GM08714 (cell line): ENCODE measurements at regions not wholly inside any gene's neighbourhood (a gene's known extent, or its start where the extent isn't known, plus 50 kb on each side); places are given as distances from the start of the nearest gene placed in this dataset.

ENCODE experiments used
- H3K4me3 ChIP-seq: fragments of 200-500 bp; sonication (Bioruptor generic); 2 replicates; pipeline ENCODE4 v1.5.1; 2014; ENCODE audit warnings: mild to moderate bottlenecking, low read length, inconsistent platforms
- ZNF274 ChIP-seq: IDR thresholded peaks from 2 replicates; pipeline ENCODE4 v1.6.1; 2012; ENCODE audit warnings: mild to moderate bottlenecking, low read depth, low read length

- H3K4me3 ChIP-seq = no peak overlapping the region
- TF ChIP-seq ZNF274 = no peak
Measured at GRCh38 chr2:142601794-142602193, 275.7 kb upstream of the KYNU start.

GRCh38 chr2:142599504-142599903, 278.0 kb upstream of the KYNU start:
- H3K4me3 ChIP-seq = no peak overlapping the region
- TF ChIP-seq ZNF274 = no peak

GRCh38 chr2:142598846-142599245, 278.6 kb upstream of the KYNU start:
- H3K4me3 ChIP-seq = no peak overlapping the region
- TF ChIP-seq ZNF274 = no peak

GRCh38 chr2:142596334-142597088, 281.0 kb upstream of the KYNU start:
- no peak overlapping the region for H3K4me3 ChIP-seq
- no peak for TF ChIP-seq ZNF274

GRCh38 chr2:142594935-142595334, 282.5 kb upstream of the KYNU start:
- no peak overlapping the region for H3K4me3 ChIP-seq
- no peak for TF ChIP-seq ZNF274

- no peak overlapping the region for H3K4me3 ChIP-seq
- TF ChIP-seq ZNF274 = no peak
Measured at GRCh38 chr2:142592171-142592570, 285.3 kb upstream of the KYNU start.

GRCh38 chr2:142591420-142591819, 286.0 kb upstream of the KYNU start:
- no peak overlapping the region for H3K4me3 ChIP-seq
- no peak for TF ChIP-seq ZNF274

- TF ChIP-seq ZNF274 = no peak
- no peak overlapping the region for H3K4me3 ChIP-seq
Measured at GRCh38 chr2:142588269-142588668, 289.2 kb upstream of the KYNU start.

GRCh38 chr2:142586693-142587580, 290.5 kb upstream of the KYNU start:
- TF ChIP-seq ZNF274 = no peak
- peak overlapping the region; percentile 48; the same call in 1 of the 2 replicates for H3K4me3 ChIP-seq

- no peak for TF ChIP-seq ZNF274
Measured at GRCh38 chr2:142585785-142586184, 291.7 kb upstream of the KYNU start.

GRCh38 chr2:142582317-142582716, 295.1 kb upstream of the KYNU start:
- H3K4me3 ChIP-seq = no peak overlapping the region
- no peak for TF ChIP-seq ZNF274

More at GRCh38 chr2:142585785-142586184, 291.7 kb upstream of the KYNU start:
- no peak overlapping the region for H3K4me3 ChIP-seq

GRCh38 chr2:142581491-142581890, 296.0 kb upstream of the KYNU start:
- no peak for TF ChIP-seq ZNF274
- H3K4me3 ChIP-seq = no peak overlapping the region

GRCh38 chr2:142580691-142581090, 296.8 kb upstream of the KYNU start:
- H3K4me3 ChIP-seq = no peak overlapping the region
- no peak for TF ChIP-seq ZNF274

- TF ChIP-seq ZNF274 = no peak
- no peak overlapping the region for H3K4me3 ChIP-seq
Measured at GRCh38 chr2:142575561-142575960, 301.9 kb upstream of the KYNU start.

- no peak for TF ChIP-seq ZNF274
- no peak overlapping the region for H3K4me3 ChIP-seq
Measured at GRCh38 chr2:142574388-142574787, 303.1 kb upstream of the KYNU start.
